ENCODE measurements at regions not wholly inside any gene's neighbourhood (a gene's known extent, or its start where the extent isn't known, plus 50 kb on each side); places are given as distances from the start of the nearest gene placed in this dataset.

DNA sequence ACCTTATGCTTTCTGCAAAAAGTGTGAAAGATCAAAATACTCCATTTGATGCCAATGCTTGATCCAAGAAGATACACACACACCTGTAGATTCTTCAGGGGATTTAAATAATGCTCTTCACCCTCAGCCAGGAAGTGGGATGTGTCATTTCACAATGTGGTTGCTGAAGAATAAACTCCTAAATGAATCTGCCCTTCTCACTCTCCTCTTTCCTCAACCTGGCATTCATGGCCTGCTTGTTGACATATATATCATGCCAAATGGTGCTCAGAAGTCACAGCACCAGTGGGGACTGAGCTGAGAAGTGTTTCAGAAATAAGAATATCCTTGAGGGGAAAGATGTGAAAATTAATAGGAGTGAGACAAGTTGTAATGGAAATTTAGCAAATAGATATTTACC, 146.6 kb upstream of the ARHGEF26 start:
- no peak overlapping the region for H3K9ac ChIP-seq (ENCODE audit: control insufficient read depth, insufficient read depth, low read length)
- ChIA-PET SMC1A (ENCODE audit: uncharacterized antibody, unreplicated experiment) (interaction anchor here (1.1 kb wide), 1 partner anchor 140 kb away, joined by 4 read pairs; no protein-coding TSS in a partner anchor), CTCF (interaction anchor here (0.6 kb wide), 1 partner anchor 123 kb away, joined by 4 read pairs; no protein-coding TSS in a partner anchor), RAD21 (ENCODE audit: unreplicated experiment) (no interaction called here), POLR2A (no interaction called here)
- H3K36me3 ChIP-seq (ENCODE audit: control insufficient read depth in 2 of 2, insufficient read depth in 2 of 2, low read length in 1 of 2), result no peaks in the 10 kb centered on the region
- in situ Hi-C loops (cut with MboI) (no loop called here), intact Hi-C loops (cut with micrococcal nuclease; ENCODE audit: unreplicated experiment) (loop anchor here (10.0 kb wide), 1 partner anchor 350 kb away; no protein-coding TSS in a partner anchor)
- peak; percentile 65 for FAIRE-seq
- H3K4me3 ChIP-seq, result no peak overlapping the region
- no peak overlapping the region for H3K27ac ChIP-seq (ENCODE audit: control insufficient read depth, insufficient read depth)
- peaks cover 28% of the 10 kb centered on the region for H3K4me1 ChIP-seq (ENCODE audit: control insufficient read depth, insufficient read depth, low read length)
- ATAC-seq, result peak; percentile 32
- H2AFZ ChIP-seq (ENCODE audit: control insufficient read depth, low read depth, low read length), result no peak overlapping the region; the same call in 1 of the 2 replicates
- no peaks in the 10 kb centered on the region for H3K27me3 ChIP-seq (replicated peaks in 1 of 2; ENCODE audit: control insufficient read depth in 2 of 2, insufficient read depth in 2 of 2, low read length in 1 of 2)
- no peak for DNase-seq (ENCODE audit: low read depth, low spot score)
- no peaks in the 10 kb centered on the region for H4K20me1 ChIP-seq (ENCODE audit: control insufficient read depth, insufficient read depth)
- no peak for TF ChIP-seq BHLHE40 (IDR thresholded peaks at IDR 0.05; ENCODE audit: borderline replicate concordance in 1 of 2, low read depth in 2 of 2, low read length in 1 of 2)
- TF ChIP-seq ZNF217 (IDR thresholded peaks at IDR 0.05), result no peak
- TF ChIP-seq, protein P1, sequence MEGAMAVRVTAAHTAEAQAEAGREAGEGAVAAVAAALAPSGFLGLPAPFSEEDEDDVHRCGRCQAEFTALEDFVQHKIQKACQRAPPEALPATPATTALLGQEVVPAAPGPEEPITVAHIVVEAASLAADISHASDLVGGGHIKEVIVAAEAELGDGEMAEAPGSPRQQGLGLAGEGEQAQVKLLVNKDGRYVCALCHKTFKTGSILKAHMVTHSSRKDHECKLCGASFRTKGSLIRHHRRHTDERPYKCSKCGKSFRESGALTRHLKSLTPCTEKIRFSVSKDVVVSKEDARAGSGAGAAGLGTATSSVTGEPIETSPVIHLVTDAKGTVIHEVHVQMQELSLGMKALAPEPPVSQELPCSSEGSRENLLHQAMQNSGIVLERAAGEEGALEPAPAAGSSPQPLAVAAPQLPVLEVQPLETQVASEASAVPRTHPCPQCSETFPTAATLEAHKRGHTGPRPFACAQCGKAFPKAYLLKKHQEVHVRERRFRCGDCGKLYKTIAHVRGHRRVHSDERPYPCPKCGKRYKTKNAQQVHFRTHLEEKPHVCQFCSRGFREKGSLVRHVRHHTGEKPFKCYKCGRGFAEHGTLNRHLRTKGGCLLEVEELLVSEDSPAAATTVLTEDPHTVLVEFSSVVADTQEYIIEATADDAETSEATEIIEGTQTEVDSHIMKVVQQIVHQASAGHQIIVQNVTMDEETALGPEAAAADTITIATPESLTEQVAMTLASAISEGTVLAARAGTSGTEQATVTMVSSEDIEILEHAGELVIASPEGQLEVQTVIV (IDR thresholded peaks at IDR 0.05; ENCODE audit: borderline replicate concordance, partially characterized antibody), result no peak
- TF ChIP-seq EED (IDR thresholded peaks at IDR 0.05; ENCODE audit: low read depth), result no peak
- TF ChIP-seq, protein P2, sequence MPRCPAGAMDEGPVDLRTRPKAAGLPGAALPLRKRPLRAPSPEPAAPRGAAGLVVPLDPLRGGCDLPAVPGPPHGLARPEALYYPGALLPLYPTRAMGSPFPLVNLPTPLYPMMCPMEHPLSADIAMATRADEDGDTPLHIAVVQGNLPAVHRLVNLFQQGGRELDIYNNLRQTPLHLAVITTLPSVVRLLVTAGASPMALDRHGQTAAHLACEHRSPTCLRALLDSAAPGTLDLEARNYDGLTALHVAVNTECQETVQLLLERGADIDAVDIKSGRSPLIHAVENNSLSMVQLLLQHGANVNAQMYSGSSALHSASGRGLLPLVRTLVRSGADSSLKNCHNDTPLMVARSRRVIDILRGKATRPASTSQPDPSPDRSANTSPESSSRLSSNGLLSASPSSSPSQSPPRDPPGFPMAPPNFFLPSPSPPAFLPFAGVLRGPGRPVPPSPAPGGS (IDR thresholded peaks at IDR 0.05; ENCODE audit: borderline replicate concordance, insufficient read depth, low read depth, low read length, poor library complexity, severe bottlenecking), result no peak
- TF ChIP-seq, protein P3, sequence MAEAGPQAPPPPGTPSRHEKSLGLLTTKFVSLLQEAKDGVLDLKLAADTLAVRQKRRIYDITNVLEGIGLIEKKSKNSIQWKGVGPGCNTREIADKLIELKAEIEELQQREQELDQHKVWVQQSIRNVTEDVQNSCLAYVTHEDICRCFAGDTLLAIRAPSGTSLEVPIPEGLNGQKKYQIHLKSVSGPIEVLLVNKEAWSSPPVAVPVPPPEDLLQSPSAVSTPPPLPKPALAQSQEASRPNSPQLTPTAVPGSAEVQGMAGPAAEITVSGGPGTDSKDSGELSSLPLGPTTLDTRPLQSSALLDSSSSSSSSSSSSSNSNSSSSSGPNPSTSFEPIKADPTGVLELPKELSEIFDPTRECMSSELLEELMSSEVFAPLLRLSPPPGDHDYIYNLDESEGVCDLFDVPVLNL (IDR thresholded peaks at IDR 0.05; ENCODE audit: low read depth, low read length), result no peak
- no peaks in the 10 kb centered on the region for H3K9me3 ChIP-seq (replicated peaks; ENCODE audit: control insufficient read depth, insufficient read depth, low read length)
- no peaks in the 10 kb centered on the region for H3K79me2 ChIP-seq (ENCODE audit: control insufficient read depth, insufficient read depth, low read length)
- no TSS peak for BruUV-seq (replicated peaks)
- no peak overlapping the region for H3K4me2 ChIP-seq (ENCODE audit: control insufficient read depth, insufficient read depth)

All from GM12878 (cell line).